ENCODE measurements at regions not wholly inside any gene's neighbourhood (a gene's known extent, or its start where the extent isn't known, plus 50 kb on each side); places are given as distances from the start of the nearest gene placed in this dataset.

- no peaks in the 10 kb centered on the region for H3K36me3 ChIP-seq
- H3K9ac ChIP-seq, result no peak overlapping the region
- H3K27me3 ChIP-seq, result no peaks in the 10 kb centered on the region
- H3K4me2 ChIP-seq, result no peak overlapping the region
- no peak overlapping the region for H3K27ac ChIP-seq
- no peaks in the 10 kb centered on the region for H4K20me1 ChIP-seq
- H3K9me3 ChIP-seq, result no peaks in the 10 kb centered on the region
- TF ChIP-seq Cebpa-rat (IDR thresholded peaks at IDR 0.05), result no peak
- peaks cover 8% of the 10 kb centered on the region for H3K4me1 ChIP-seq
- no peak overlapping the region for H3K4me3 ChIP-seq
Measured at GRCh38 chr4:10173037-10173753, 56.6 kb upstream of the WDR1 start.

DNA sequence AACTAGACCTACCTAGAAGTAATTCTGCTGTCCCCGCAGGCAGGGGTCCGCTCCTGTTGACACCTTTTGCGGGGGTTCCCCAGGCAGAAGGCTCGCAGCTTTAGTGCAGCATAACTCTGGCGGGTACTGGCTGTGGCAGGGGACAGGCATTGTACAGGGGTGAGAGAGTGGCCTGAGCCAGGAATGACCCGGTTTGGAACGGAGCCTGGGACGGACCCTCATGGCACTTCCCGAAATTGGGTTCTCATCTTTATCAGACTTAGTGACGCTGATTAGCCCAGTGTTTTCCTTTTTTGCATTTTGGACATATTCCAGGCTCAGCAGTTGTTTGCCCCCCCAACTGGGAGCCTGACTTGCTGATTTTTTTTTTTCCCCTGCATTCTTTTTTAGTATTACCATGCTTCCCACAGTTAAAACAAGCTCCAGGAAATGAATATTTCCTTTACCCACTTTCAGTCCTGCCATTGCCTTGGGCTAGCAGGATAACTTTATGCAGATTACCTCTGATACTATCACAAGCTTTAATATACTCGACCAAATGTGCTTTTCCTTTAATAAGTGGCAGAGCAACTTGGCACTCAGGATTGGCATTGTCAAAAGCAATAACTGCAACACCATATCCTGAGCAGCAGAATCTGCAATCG lies 55.8 kb upstream of the WDR1 start:
- H3K27me3 ChIP-seq, result no peaks in the 10 kb centered on the region
- no peak overlapping the region for H3K9ac ChIP-seq
- no peaks in the 10 kb centered on the region for H4K20me1 ChIP-seq
- no peak overlapping the region for H3K4me2 ChIP-seq
- peaks cover 8% of the 10 kb centered on the region for H3K4me1 ChIP-seq
- no peak for TF ChIP-seq Cebpa-rat (IDR thresholded peaks at IDR 0.05)
- no peaks in the 10 kb centered on the region for H3K9me3 ChIP-seq
- H3K4me3 ChIP-seq, result no peak overlapping the region
- H3K36me3 ChIP-seq, result no peaks in the 10 kb centered on the region
- no peak overlapping the region for H3K27ac ChIP-seq

GRCh38 chr4:10171055-10171454 lies 54.5 kb upstream of the WDR1 start:
- H3K4me1 ChIP-seq, result peaks cover 8% of the 10 kb centered on the region
- H3K36me3 ChIP-seq, result no peaks in the 10 kb centered on the region
- H3K9ac ChIP-seq, result no peak overlapping the region
- H3K4me3 ChIP-seq, result no peak overlapping the region
- no peaks in the 10 kb centered on the region for H4K20me1 ChIP-seq
- H3K27ac ChIP-seq, result no peak overlapping the region
- no peaks in the 10 kb centered on the region for H3K27me3 ChIP-seq
- no peak for TF ChIP-seq Cebpa-rat (IDR thresholded peaks at IDR 0.05)
- H3K9me3 ChIP-seq, result no peaks in the 10 kb centered on the region
- H3K4me2 ChIP-seq, result no peak overlapping the region

GRCh38 chr4:10169839-10170387 lies 53.3 kb upstream of the WDR1 start:
- Histone ChIP-seq H3K36me3 (no peaks in the 10 kb centered on the region), H3K4me2 (no peak overlapping the region), H3K9me3 (no peaks in the 10 kb centered on the region), H3K4me1 (peaks cover 8% of the 10 kb centered on the region), H3K27me3 (no peaks in the 10 kb centered on the region), H3K27ac (no peak overlapping the region), H3K4me3 (no peak overlapping the region), H4K20me1 (no peaks in the 10 kb centered on the region), H3K9ac (no peak overlapping the region)
- TF ChIP-seq Cebpa-rat (IDR thresholded peaks at IDR 0.05), result no peak

GRCh38 chr4:10168151-10168550 lies 51.6 kb upstream of the WDR1 start:
- H3K4me3 ChIP-seq, result no peak overlapping the region
- H3K4me1 ChIP-seq, result peaks cover 21% of the 10 kb centered on the region

DNA sequence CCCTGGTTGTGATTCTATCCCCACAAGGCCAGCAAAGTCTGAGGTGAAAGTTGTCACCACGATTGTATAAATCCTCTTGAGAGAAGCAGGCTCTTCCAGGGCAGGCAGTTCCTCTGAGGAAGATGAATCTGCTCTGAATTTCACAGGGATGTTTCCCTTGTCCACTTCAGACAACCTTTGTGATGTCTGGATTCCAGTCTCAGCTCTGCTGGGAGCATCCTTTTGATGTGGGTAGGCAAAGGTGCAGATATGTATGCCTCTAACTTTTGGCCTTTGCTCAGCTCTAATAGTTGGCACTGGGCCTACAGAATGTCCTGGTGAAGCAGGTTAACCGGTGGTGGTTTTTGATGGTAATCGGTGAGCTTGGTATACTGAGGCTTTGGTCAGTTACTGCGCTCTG lies 50.6 kb upstream of the WDR1 start:
- Histone ChIP-seq H3K9ac (no peak overlapping the region), H3K4me3 (no peak overlapping the region), H3K27ac (no peak overlapping the region), H3K27me3 (no peaks in the 10 kb centered on the region), H3K36me3 (no peaks in the 10 kb centered on the region), H3K4me1 (peaks cover 23% of the 10 kb centered on the region), H3K4me2 (no peak overlapping the region), H4K20me1 (no peaks in the 10 kb centered on the region), H3K9me3 (no peaks in the 10 kb centered on the region)
- no peak for TF ChIP-seq Cebpa-rat (IDR thresholded peaks at IDR 0.05)

More at GRCh38 chr4:10168151-10168550, 51.6 kb upstream of the WDR1 start:
- Histone ChIP-seq H3K36me3 (no peaks in the 10 kb centered on the region), H3K27me3 (no peaks in the 10 kb centered on the region), H3K9me3 (no peaks in the 10 kb centered on the region), H3K4me2 (no peak overlapping the region), H3K27ac (no peak overlapping the region), H4K20me1 (no peaks in the 10 kb centered on the region), H3K9ac (no peak overlapping the region)
- no peak for TF ChIP-seq Cebpa-rat (IDR thresholded peaks at IDR 0.05)

Measured in BLaER1 (cell line).